Activated T-cell treated with anti-CD3 and anti-CD28 coated beads for 24 hours (primary cell): ENCODE measurements at regions not wholly inside any gene's neighbourhood (a gene's known extent, or its start where the extent isn't known, plus 50 kb on each side); places are given as distances from the start of the nearest gene placed in this dataset.
"Not testable (repeated sequence)": the region's sequence is repeated elsewhere in the genome, so short reads cannot be mapped to it uniquely, and the experiment has no call there.

Experiments
- DNase-seq: peaks from one replicate; pipeline ENCODE4 v3.0.0-alpha.2; 2020; ENCODE audit warnings: low read depth

- no peak for DNase-seq
These were observed 101.1 kb upstream of the OTOS start for GRCh38 chr2:240241572-240241971.

GRCh38 chr2:240243049-240243448, 102.6 kb upstream of the OTOS start:
- DNase-seq: not testable (repeated sequence)

- DNase-seq: no peak
These were observed 104.1 kb upstream of the OTOS start for GRCh38 chr2:240244543-240244942.

GRCh38 chr2:240245184-240245583, 104.7 kb upstream of the OTOS start:
- no peak for DNase-seq

- DNase-seq: no peak
These were observed 105.2 kb upstream of the OTOS start for GRCh38 chr2:240245706-240246105.

GRCh38 chr2:240246173-240246820, 105.8 kb upstream of the OTOS start:
- DNase-seq: no peak

- no peak for DNase-seq
These were observed 106.9 kb upstream of the OTOS start for GRCh38 chr2:240247241-240247867.

- no peak for DNase-seq
These were observed 107.6 kb upstream of the OTOS start for GRCh38 chr2:240247868-240248720.

GRCh38 chr2:240248721-240249422, 108.4 kb upstream of the OTOS start:
- no peak for DNase-seq

- DNase-seq: no peak
These were observed 109.1 kb upstream of the OTOS start for GRCh38 chr2:240249423-240250149.

GRCh38 chr2:240250150-240250984, 109.9 kb upstream of the OTOS start:
- no peak for DNase-seq

- DNase-seq: no peak
These were observed 110.8 kb upstream of the OTOS start for GRCh38 chr2:240250985-240251847.

- DNase-seq: no peak
These were observed 111.4 kb upstream of the OTOS start for GRCh38 chr2:240251848-240252190.

GRCh38 chr2:240252191-240252871, 111.9 kb upstream of the OTOS start:
- DNase-seq: no peak

GRCh38 chr2:240252872-240253511, 112.5 kb upstream of the OTOS start:
- DNase-seq: no peak

GRCh38 chr2:240253583-240254145, 113.2 kb upstream of the OTOS start:
- no peak for DNase-seq

- DNase-seq: no peak
These were observed 114.1 kb upstream of the OTOS start for GRCh38 chr2:240254337-240255164.

GRCh38 chr2:240255165-240255491, 114.7 kb upstream of the OTOS start:
- DNase-seq: no peak
